Transverse colon (tissue), 4 donors: ENCODE measurements at regions not wholly inside any gene's neighbourhood (a gene's known extent, or its start where the extent isn't known, plus 50 kb on each side); places are given as distances from the start of the nearest gene placed in this dataset.

Source experiments
- CTCF ChIP-seq, 5 experiments: fragments of 200-600 bp in 3 of 5; fragments of 450-650 bp in 2 of 5; sonication (generic) in 3 of 5; IDR thresholded peaks; 1 replicate in 2 of 5; 2 replicates in 3 of 5; pipeline ENCODE4 v1.5.1; 2016 to 2017; ENCODE audit warnings: antibody characterized with exemption in 5 of 5, inconsistent platforms in 3 of 5, mild to moderate bottlenecking in 2 of 5, moderate library complexity in 1 of 5
- POLR2A ChIP-seq: fragments of 450-650 bp; IDR thresholded peaks from one replicate; pipeline ENCODE4 v1.6.1; 2016; ENCODE audit warnings: antibody characterized with exemption, mild to moderate bottlenecking, moderate library complexity
- POLR2AphosphoS5 ChIP-seq, 3 donors: sonication (generic); formaldehyde crosslinking; IDR thresholded peaks; one replicate each; pipeline ENCODE4 v1.6.1; 2016; ENCODE audit warnings: antibody characterized with exemption in 3 of 3

DNA sequence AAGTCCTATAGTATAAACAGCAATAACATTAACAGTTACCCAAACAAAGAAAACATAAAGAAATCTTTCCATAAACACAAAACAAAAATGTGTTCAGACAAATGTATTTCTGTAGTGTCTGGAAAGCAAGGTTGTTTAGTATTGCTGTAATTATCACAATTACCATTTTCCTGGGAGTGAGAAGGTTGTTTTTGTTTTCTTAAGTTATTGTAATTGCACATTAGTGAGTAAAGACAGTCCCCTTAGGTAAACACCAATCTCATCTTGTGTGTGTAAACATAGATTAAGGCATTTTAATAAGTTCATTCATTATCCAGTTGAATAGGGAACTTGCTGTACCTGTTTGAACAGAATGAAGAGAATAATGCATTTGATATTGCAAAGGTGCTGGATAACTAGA, 356.9 kb upstream of the ADGRL4 start:
- TF ChIP-seq CTCF (IDR thresholded peaks at IDR 0.05) = no peak
- TF ChIP-seq POLR2AphosphoS5 (IDR thresholded peaks at IDR 0.05) = no peak
- no peak for TF ChIP-seq POLR2A
